Transverse colon (tissue), 3 donors: ENCODE measurements at regions not wholly inside any gene's neighbourhood (a gene's known extent, or its start where the extent isn't known, plus 50 kb on each side); places are given as distances from the start of the nearest gene placed in this dataset.

Source experiments
- CTCF ChIP-seq, 5 experiments: fragments of 200-600 bp in 3 of 5; fragments of 450-650 bp in 2 of 5; sonication (generic) in 3 of 5; IDR thresholded peaks; 1 replicate in 2 of 5; 2 replicates in 3 of 5; pipeline ENCODE4 v1.5.1; 2016 to 2017; ENCODE audit warnings: antibody characterized with exemption in 5 of 5, inconsistent platforms in 3 of 5, mild to moderate bottlenecking in 2 of 5, moderate library complexity in 1 of 5
- POLR2A ChIP-seq: fragments of 450-650 bp; IDR thresholded peaks from one replicate; pipeline ENCODE4 v1.6.1; 2016; ENCODE audit warnings: antibody characterized with exemption, mild to moderate bottlenecking, moderate library complexity

- no peak for TF ChIP-seq CTCF (IDR thresholded peaks at IDR 0.05)
- no peak for TF ChIP-seq POLR2A
Measured at GRCh38 chr2:33777786-33778185, 178.7 kb upstream of the FAM98A start.
